ENCODE measurements at regions not wholly inside any gene's neighbourhood (a gene's known extent, or its start where the extent isn't known, plus 50 kb on each side); places are given as distances from the start of the nearest gene placed in this dataset.

DNA sequence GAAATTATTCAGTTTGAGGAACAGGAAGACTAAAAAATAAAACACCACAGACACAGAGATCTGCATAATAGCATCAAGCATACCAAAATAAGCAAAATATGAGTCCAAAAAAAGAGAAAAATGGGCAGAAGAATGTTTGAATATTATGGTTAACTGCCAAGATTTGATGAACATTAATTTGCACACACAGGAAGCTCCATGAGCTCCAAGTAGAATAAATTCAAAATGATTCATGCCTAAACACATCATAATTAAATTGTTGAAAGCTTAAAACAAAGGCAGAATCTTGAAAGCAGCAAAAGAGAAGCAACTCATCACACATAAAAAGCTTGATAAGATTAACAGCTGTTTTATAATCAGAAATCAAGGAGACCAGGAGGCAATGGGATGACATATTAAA is 156.6 kb upstream of the ARSJ start:
- TF ChIP-seq, protein P1, sequence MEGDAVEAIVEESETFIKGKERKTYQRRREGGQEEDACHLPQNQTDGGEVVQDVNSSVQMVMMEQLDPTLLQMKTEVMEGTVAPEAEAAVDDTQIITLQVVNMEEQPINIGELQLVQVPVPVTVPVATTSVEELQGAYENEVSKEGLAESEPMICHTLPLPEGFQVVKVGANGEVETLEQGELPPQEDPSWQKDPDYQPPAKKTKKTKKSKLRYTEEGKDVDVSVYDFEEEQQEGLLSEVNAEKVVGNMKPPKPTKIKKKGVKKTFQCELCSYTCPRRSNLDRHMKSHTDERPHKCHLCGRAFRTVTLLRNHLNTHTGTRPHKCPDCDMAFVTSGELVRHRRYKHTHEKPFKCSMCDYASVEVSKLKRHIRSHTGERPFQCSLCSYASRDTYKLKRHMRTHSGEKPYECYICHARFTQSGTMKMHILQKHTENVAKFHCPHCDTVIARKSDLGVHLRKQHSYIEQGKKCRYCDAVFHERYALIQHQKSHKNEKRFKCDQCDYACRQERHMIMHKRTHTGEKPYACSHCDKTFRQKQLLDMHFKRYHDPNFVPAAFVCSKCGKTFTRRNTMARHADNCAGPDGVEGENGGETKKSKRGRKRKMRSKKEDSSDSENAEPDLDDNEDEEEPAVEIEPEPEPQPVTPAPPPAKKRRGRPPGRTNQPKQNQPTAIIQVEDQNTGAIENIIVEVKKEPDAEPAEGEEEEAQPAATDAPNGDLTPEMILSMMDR (IDR thresholded peaks at IDR 0.05; ENCODE audit: poor library complexity, severe bottlenecking) = no peak
- TF ChIP-seq EZH2 (IDR thresholded peaks at IDR 0.05; ENCODE audit: borderline replicate concordance, insufficient read depth, low read length, poor library complexity, severe bottlenecking) (no peak), RAD21 (conservative IDR thresholded peaks at IDR 0.05) (no peak)
